ENCODE measurements at regions not wholly inside any gene's neighbourhood (a gene's known extent, or its start where the extent isn't known, plus 50 kb on each side); places are given as distances from the start of the nearest gene placed in this dataset.

- no peak for DNase-seq (ENCODE audit: low spot score in 2 of 2, unreplicated experiment in 2 of 2)
- H3K4me3 Mint-ChIP-seq = no peak overlapping the region
- no peak for TF ChIP-seq CTCF (IDR thresholded peaks at IDR 0.05; ENCODE audit: unreplicated experiment)
- peaks cover 8% of the 10 kb centered on the region for H3K27me3 Mint-ChIP-seq (ENCODE audit: low read depth)
- peaks cover 3% of the 10 kb centered on the region for H3K4me1 Mint-ChIP-seq
- no peak overlapping the region for H3K27ac Mint-ChIP-seq
- H3K9me3 Mint-ChIP-seq = peaks cover 3% of the 10 kb centered on the region
- no peaks in the 10 kb centered on the region for H3K36me3 Mint-ChIP-seq
Measured at GRCh38 chr5:136435946-136436543, 70.7 kb upstream of the TRPC7 start.

- no peak for DNase-seq (ENCODE audit: low spot score in 2 of 2, unreplicated experiment in 2 of 2)
- Mint-ChIP-seq H3K36me3 (no peaks in the 10 kb centered on the region), H3K4me3 (no peak overlapping the region), H3K27me3 (ENCODE audit: low read depth) (peaks cover 8% of the 10 kb centered on the region), H3K27ac (no peak overlapping the region), H3K4me1 (peaks cover 3% of the 10 kb centered on the region), H3K9me3 (peaks cover 3% of the 10 kb centered on the region)
- no peak for TF ChIP-seq CTCF (IDR thresholded peaks at IDR 0.05; ENCODE audit: unreplicated experiment)
Measured at GRCh38 chr5:136434795-136435194, 69.5 kb upstream of the TRPC7 start.

GRCh38 chr5:136432705-136433104 is 67.4 kb upstream of the TRPC7 start:
- H3K4me1 Mint-ChIP-seq = peaks cover 6% of the 10 kb centered on the region
- peaks cover 10% of the 10 kb centered on the region for H3K27me3 Mint-ChIP-seq (ENCODE audit: low read depth)
- no peak overlapping the region for H3K4me3 Mint-ChIP-seq
- H3K9me3 Mint-ChIP-seq = no peaks in the 10 kb centered on the region
- no peak overlapping the region for H3K27ac Mint-ChIP-seq
- DNase-seq (ENCODE audit: low spot score in 2 of 2, unreplicated experiment in 2 of 2) = no peak
- no peak for TF ChIP-seq CTCF (IDR thresholded peaks at IDR 0.05; ENCODE audit: unreplicated experiment)
- no peaks in the 10 kb centered on the region for H3K36me3 Mint-ChIP-seq

GRCh38 chr5:136430081-136430480 is 64.7 kb upstream of the TRPC7 start:
- peaks cover 18% of the 10 kb centered on the region for H3K4me1 Mint-ChIP-seq
- H3K4me3 Mint-ChIP-seq = no peak overlapping the region
- no peaks in the 10 kb centered on the region for H3K36me3 Mint-ChIP-seq
- peaks cover 10% of the 10 kb centered on the region for H3K27me3 Mint-ChIP-seq (ENCODE audit: low read depth)
- no peak for DNase-seq (ENCODE audit: low spot score in 2 of 2, unreplicated experiment in 2 of 2)
- no peak overlapping the region for H3K27ac Mint-ChIP-seq
- TF ChIP-seq CTCF (IDR thresholded peaks at IDR 0.05; ENCODE audit: unreplicated experiment) = no peak
- no peaks in the 10 kb centered on the region for H3K9me3 Mint-ChIP-seq

- Mint-ChIP-seq H3K4me1 (peaks cover 36% of the 10 kb centered on the region), H3K4me3 (no peak overlapping the region), H3K27me3 (ENCODE audit: low read depth) (peaks cover 2% of the 10 kb centered on the region), H3K36me3 (no peaks in the 10 kb centered on the region), H3K9me3 (no peaks in the 10 kb centered on the region), H3K27ac (no peak overlapping the region)
- TF ChIP-seq CTCF (IDR thresholded peaks at IDR 0.05; ENCODE audit: unreplicated experiment) = no peak
- no peak for DNase-seq (ENCODE audit: low spot score in 2 of 2, unreplicated experiment in 2 of 2)
Measured at GRCh38 chr5:136427426-136427825, 62.1 kb upstream of the TRPC7 start.

- TF ChIP-seq CTCF (IDR thresholded peaks at IDR 0.05; ENCODE audit: unreplicated experiment) = no peak
- DNase-seq (ENCODE audit: low spot score in 2 of 2, unreplicated experiment in 2 of 2) = no peak
- peaks cover 2% of the 10 kb centered on the region for H3K27me3 Mint-ChIP-seq (ENCODE audit: low read depth)
- peaks cover 40% of the 10 kb centered on the region for H3K4me1 Mint-ChIP-seq
- H3K27ac Mint-ChIP-seq = no peak overlapping the region
- H3K4me3 Mint-ChIP-seq = no peak overlapping the region
- H3K36me3 Mint-ChIP-seq = no peaks in the 10 kb centered on the region
- H3K9me3 Mint-ChIP-seq = no peaks in the 10 kb centered on the region
Measured at GRCh38 chr5:136425921-136426320, 60.6 kb upstream of the TRPC7 start.
